ENCODE measurements at regions not wholly inside any gene's neighbourhood (a gene's known extent, or its start where the extent isn't known, plus 50 kb on each side); places are given as distances from the start of the nearest gene placed in this dataset.
"Not testable (repeated sequence)": the region's sequence is repeated elsewhere in the genome, so short reads cannot be mapped to it uniquely, and the experiment has no call there.

DNA sequence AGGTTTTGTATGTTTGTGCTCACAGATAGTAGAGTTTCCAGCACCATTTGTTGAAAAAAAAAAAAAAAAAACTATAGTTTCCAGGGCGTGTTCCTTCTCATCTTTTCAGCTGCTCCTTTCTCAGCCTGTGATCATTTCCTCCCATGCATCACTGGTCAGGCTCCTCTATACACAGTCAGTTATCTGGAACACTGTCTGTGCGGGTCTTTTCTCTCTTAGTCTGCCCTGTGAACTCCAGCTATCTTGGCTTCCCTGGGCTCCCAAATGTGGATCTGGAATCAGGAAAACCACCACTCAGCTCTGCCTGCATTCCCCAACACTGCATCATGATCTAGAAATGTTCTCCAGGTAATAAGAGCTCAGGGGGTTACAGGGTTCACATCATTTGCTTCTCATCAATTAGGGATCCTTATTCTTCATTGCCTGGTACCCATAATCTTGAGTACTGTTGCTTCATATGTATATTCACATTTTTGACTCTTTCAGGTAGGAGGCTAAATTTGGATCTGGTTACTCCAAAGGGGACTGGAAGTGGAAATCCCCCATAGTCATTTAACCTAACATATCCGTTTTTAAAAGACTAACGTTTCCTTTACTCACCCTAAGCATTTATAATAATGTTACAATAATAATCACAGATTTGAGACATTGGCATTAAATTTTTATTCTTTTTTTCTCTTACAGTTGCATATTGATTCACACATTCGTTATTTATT, 221.8 kb upstream of the KLF3 start:
- DNase-seq, result no peak

DNA sequence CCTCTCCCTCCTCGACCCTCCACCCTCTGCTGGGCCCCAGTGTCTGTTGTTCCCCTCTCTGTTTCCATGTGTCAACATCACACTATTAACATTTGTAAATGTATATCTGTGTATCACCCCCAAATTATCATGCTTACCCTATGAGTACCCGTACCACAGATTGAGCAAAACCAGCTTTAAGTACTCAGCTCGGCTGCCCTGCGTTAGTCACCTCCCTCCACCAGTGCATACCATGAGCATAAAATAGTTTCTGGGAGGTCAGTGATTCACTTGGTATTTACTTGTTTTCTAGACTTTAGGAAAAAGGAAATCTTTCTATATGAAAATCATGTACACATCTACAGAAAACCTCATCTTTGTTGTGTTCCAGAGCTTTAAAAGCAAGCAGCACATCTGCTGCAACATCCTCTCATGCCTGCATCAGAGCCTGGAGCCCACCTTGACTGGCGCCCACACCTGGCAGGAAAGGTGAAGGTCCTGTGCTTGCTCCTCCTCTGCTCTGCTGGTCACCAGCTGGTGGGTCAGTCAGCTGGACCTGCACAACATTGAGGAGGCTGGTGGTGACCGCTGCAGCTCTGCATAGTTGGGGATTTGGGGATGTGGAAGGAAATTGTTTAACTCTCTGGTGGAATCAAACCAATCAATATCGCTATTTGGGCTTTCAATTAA, 214.4 kb upstream of the KLF3 start:
- no peak for DNase-seq

DNA sequence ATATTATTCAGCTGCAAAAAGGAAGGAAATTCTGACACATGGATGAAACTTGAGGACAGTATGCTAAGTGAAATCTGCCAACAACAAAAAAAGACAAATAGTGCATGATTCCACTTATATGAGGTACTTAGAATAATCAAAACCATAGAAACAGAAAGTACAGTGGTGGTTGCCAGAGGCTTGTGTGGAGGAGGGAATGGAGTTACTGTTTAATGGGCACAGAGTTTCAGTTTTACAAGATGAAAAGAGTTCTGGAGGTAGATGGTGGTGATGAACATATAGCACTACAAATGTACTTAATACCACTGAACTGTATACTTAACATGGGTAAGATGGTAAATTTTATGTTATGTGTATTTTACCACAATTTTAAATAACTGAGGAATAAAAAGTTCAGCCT, 212.0 kb upstream of the KLF3 start:
- no peak for DNase-seq

DNA sequence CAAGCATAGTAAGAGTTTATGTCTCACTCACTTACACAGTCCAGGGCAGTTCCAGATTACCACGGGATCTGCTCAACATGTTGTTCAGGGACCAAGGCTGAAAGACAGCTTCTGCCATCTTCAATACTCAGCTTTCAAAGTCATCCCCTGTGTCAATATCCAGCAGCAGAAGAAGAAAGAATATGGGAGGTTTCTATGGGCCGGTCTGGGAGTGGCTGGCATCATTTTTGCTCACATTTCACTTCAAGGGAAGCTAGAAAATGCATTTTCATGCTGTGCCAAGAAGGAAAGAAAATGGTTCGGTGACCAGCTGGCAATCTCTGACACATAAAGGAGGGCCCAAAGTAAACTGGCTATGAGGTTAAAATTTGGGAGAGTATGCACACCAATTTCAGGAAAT, 211.5 kb upstream of the KLF3 start:
- no peak for DNase-seq

DNA sequence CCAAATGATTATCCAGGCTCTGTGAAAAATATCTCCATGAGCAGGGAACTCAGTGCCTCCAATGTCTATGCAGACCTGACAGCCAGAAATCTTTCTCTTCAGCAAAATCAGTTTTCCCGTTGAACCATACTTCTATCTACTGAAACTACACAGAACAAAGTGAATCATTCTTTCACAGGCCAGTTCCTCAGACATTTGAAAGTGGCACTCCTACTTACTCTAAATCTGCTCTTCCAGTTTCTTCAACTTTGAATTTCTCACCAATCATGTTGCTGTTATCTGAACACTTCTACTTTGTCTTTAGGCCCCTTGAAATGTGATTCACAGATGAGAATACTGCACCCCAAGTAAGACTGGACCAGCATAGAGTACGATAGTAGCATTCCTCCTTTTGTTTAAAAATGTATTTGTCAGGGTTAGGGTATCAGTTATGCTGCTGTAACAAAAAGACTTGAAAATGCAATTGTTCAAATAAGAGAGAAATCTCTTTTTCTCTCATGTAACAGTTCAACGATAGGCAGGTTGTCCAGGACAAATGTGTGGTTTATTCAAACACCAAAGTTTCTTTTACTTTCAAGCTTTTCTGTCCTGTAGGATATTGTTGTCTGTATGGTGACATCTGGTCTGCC, 210.6 kb upstream of the KLF3 start:
- no peak for DNase-seq

DNA sequence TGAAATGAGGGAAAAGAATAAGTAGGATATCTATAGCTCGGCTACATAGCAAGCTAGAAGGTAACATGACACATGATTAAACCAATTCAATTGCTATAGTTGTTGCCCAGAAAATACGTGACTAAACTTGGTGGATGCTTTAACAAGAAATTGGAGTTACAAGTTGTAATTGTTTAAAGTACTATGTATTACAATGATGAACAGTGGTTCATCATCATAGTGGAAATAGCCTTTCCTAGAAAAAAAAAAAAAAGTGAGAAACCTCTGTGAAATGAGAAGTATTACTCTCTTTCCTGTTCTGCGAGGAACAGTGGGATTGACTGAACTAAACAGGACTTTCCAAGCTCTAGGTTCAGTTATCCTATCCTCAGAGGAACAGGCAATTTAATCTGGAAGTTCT, 209.7 kb upstream of the KLF3 start:
- no peak for DNase-seq

DNA sequence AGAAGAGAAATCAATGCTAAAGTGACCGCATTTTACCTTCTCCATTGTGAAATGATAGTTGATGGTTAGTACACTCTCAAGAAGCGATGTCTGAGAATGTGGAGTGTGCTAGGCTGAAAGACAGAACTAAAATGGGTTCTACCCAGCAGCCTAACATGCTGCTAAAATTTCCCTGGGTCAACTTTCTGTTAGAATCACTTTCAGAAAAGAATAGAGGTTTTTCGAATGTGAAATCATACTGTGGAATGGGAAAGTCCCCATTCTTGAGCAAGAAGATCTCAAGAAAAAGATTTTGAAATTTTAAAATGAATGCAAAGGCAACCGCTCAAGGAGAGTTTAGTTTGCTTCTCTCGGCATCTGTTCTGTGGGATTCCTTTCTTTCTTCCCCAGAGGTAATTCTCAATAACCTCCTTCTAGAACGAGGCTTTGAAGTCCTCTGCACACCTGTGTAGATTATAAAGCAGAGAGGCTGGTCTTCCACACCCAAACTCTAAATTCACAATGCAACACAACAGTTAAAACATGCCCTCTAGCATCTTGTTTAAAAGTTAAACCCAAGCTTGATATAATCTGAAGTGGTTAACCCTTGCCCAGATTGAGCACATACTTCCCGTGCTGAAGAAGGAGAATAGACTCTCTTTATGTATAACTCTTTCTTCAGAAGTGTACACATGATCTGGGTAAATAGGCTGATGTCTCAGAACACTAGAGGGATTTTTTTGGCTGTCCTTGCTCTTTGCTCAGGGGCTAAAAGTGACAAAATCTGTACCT, 208.7 kb upstream of the KLF3 start:
- DNase-seq, result peak in 1 of 2 donors; percentile 2

DNA sequence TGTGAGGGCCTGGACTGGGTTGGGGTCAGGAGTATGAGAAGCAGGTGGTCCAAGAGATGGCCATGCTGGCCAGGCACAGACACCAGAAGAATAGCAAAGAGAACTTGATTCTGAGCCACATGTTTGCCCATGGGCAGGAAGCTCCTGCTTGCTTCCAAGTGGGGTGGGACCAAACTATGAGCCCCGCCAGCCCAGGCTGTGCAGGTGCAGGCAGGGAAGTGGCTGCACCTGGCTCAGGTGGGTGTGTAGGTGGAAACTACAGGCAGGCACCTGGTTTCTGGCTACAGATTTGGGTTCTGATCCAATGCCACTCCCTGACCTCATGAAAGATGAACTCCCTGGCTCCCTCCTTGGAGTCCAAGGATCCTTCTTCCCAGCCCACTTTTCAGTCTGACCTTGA, 207.9 kb upstream of the KLF3 start:
- no peak for DNase-seq

DNA sequence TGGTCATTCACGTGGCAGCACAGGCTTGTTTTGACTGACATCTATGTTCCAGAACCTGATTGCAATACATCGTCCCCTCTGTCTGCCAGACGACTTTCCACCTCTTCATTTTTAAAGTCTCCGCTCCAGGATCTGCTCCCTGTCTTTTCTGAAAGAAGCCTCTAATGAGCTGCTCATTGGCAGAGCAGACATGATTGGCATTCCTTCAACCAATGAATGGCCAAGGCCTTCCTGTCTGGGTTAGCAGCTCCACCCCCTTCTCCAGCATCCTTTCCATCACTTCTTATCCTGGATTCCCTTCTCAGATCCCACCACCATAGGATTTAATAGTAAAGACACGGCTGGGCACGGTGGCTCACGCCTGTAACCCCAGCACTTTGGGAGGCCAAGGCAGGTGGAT, 202.7 kb upstream of the KLF3 start:
- no peak for DNase-seq

DNA sequence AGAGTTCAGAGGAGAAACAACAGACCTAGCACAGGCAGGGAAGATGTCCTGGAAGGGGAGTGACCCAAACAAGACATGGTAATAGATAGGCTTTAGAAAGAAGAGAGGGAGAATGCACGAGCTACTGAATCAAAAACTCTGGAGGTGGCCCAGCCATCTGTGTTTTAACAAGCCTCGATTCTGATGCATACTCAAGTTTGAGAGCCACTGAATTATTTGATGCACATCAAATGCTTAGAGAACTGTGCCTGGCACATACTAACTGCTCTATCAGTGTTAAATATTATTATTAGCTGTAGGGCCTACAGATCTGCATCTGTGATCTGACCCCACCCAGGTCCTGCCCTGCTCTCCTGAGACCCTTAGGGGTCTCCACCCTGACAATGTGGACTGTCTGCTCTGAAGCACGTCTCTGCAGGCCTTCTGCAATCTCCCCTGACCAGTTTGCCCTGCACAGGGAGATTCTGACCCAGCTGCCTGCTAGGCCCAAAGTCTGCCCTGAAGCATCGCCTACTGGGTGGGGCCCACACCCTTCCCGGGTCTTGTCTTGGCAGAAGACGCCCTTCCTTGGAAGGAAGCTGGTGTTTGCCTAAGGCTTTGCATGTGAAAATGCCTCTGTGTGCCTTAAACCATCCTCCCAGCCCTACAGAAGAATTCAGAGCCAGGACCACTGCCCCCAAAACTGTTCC, 201.5 kb upstream of the KLF3 start:
- no peak for DNase-seq

DNA sequence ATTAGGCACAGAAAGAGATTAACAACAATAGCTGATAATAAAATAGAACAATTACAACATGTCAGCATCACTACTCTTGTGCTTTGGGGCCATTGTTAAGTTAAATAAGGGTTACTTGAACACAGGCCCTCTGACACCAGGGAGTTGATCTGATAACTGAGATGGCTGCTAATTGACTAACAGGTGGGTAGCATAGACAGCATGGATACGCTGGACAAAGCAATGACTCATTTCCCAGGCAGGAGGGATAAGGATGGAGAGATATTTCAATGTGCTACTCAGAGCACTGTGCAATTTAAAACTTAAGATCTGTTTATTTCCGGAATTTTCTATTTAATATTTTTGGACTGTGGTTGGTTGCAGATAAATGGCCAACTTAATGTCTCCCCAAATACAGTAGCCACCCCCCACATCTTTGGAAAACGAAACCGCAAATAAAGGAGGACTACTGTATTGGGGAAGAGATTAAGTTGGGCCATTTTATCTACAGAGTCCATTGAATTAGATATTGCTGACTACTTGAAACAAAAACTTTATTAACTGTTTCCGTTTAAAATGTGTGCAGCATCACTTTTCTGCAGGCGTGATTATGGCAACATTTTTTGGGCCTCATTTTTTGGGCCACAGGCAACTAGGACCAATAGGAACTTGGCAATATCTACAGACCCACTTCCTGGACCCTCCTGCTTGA, 200.6 kb upstream of the KLF3 start:
- no peak for DNase-seq

DNA sequence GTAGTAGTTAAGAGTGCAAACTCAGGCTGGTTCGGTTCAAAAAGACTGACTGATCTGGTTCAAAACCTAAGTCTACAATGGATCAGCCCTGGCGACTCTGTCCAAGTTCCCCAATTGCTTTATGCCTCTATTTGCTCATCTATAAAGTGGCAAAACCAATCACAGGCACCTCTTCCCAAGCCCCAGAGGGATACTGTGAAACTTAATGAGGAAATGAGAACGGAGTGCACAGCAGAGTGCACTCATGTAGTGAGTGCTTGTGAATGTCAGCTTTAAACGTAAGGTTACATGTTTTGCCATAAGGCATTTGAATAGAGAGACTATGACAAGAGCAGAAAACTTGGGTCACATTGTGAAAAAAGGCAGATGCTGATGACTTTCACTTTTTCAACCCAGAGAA, 199.7 kb upstream of the KLF3 start:
- DNase-seq, result no peak

DNA sequence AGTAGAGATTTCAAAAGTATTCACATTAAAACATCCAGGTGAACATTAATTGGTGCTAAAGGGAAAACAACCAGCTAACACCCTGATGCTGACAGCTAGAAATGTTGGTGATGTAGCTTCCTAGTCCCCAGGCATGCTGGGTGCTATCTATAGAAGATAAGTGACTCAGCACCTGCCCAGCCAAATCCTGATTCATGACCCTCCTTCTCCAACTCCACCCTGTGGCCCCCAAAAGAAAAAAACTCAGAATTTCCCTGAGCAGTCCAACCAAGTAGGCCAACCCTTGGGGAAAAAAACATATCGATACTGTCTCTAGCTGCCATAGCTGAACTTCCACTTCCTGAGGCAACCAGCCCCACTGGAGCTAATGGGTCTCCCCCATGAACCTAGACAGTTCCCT, 197.6 kb upstream of the KLF3 start:
- DNase-seq, result no peak

DNA sequence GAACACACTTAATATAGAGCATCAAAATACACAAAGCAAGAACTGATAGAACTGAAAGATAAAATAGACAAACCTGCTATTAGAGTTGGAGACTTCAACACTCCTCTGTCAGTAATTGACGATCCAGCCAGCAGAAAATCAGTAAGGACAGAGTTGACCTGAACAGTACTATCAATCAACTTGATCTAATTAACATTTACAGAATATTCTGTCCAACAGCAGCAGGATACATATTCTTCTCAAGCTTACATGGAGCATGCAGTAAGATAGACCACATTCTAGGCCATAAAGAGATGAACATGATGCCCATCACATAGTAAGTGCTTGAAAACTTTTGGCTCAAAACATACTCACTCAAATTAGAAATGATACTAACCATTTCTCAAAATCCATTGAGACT, 196.7 kb upstream of the KLF3 start:
- DNase-seq, result no peak

DNA sequence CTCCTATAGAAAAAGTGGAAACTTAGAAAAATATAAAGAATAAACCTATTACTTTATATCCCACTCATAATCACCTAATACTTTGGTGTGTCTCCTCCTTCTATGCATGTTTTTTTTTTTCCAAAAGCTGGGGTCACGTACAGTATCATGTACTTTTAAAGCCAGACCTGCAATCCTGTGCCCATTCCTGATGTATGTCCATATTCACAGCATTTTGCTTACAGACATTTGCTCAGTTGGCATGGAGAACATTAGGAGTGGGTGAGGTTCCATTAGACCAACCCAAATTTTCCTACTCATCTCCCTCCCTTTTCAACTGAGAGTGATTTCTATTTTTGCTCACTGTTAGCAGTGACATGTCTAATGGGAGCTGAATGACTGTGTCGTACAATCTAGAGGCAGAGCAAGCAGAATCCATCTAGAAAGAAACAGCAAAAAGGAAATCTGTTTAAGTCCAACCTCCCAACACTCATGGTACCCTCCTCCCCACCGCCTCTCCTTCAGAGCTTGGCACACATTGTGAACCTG, 195.6 kb upstream of the KLF3 start:
- no peak for DNase-seq

DNA sequence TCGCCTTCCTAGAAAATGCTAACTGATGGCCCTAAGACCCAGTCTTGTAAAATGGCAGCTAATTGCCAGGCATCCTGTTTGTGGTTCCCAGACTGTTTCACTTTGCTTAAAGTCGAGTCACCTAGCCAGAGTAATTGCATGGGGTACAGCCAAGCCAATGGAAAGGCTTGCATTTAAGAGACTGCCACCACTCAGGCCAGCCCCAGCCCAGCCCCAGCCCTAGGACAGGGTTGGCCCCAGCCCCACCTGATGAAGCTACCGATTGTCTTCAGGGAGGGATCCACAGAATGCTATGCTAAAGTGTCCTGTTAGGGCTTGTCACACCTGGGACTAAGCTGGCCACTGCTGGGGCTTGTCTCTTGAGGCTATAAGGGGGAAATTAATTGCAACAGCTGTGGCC, 194.6 kb upstream of the KLF3 start:
- no peak for DNase-seq

DNA sequence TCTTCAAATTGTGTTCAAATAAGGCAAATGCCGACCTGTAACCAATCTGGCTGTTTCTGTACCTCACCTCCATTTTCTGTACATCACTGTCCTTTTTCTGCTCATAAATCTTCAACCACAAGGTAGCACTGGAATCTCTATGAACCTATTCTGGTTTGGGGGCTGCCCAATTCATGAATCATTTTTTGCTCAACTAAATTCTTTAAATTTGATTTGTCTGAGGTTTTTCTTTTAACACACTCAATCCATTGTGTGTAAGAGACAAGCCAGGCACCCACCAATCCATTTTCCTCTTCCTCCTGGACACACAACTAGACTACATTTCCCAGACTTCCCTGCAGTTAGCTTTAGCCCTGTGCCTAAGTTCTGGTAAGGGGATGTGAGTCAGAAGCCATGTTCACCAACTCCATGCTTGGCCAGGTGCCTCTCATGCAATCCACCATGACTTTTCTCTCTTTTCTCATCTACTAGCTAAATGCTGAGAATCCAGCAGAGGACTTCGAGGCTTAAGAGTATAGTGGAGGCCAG, 193.2 kb upstream of the KLF3 start:
- no peak for DNase-seq

DNA sequence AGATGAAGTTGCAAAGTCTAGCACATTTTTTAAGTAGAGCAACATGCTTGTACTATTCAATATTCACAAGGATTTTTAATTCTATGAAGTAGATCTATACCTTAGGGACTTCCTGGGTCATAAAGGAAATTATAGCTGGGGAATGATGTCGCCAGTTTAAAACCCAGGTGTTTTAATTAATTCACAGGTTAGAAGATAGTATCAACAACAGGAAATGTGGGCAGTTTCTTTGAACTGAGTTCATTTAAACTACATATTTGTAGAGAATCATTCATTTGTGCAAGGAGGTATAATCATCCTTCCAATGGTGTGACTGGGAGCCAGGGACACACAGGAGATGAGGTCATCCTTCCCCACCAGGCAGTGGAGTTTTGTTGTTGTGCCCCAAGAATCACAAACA, 181.3 kb upstream of the KLF3 start:
- peak in 1 of 2 donors; percentile 16 for DNase-seq

DNA sequence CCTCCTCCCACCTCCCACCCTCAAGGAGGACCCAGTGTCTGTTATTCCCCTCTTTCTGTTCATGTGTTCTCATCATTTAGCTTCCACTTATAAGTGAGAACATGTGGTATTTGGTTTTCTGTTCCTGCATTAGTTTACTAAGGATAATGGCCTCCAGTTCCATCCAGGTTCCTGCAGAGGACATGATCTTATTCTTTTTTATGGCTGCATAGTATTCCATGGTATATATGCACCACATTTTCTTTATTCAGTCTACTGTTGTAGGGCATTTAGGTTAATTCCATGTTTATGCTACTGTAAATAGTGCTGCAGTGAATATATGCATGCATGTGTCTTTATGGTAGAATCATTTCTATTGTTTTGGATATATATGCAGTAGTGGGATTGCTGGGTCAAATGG, 180.4 kb upstream of the KLF3 start:
- not testable (repeated sequence) for DNase-seq

DNA sequence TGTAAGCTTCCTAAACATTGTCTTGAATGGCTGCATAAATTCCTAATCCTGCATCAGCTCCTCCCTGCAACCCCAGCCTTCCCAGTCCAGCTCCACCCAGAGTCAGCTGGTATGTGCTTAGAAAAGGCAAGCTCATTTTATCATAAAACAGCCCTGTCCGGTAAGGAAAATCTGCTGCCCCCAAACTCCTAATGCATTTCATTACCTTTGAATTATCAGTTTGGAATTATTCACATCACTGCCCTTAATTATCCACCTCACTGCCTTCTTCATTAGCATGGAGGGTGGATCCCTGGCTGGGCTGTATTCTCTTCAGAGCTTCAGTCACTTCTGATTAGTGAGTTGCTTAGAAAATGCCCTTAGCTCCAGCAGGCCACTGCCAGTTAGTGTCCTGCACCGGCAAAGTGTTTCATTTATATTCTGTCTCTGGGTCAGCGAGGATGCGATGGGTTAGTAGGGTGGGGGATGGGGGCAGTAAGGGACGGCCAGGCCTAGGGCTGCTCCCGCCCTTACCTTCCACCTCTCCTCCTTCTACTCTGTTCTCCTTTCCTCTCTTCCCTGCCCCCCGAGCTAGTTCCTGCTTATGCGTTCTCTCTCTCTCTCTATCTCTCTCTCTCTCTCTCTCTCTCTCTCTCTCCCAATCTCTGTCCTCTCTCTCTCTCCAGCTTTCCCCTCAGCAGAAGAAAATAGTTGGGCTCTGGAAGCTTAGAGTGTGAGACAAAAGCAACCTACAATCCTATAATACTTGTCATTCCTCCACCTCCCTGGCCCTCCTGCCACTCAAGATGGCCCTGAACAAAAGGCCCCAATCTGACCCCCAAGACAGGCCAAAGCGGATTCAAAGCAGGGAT, 174.8 kb upstream of the KLF3 start:
- DNase-seq, result no peak

All from CD4-positive, alpha-beta T cell treated with Interferon alpha-2 for 1 hour (primary cell).